ENCODE measurements at regions not wholly inside any gene's neighbourhood (a gene's known extent, or its start where the extent isn't known, plus 50 kb on each side); places are given as distances from the start of the nearest gene placed in this dataset.

DNA sequence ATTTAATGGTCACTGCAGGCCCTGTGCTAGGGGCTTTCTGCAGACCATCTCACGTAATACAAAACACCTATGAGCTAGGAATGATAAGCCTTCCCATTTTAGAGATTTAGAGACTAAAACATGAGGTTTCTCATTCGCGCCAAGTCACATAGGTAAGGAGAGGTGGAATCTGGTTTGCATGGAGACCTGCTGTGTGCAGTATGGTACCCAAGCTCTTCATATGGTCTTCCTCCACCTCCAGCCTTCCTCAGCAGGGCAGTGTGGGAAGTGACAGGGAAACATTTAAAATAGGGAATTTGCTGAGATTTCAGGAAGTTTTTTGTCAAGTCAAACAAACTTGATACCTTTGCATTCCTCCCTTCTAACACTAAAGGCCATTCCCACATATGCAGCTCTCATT lies 337.6 kb downstream of the IL20RB start:
- intact Hi-C loops (cut with micrococcal nuclease; ENCODE audit: unreplicated experiment) = no loop called here
- Histone ChIP-seq H3K27ac (ENCODE audit: low read depth, low read length, poor library complexity, severe bottlenecking) (no peak overlapping the region), H3K4me1 (ENCODE audit: insufficient read depth, low read length, poor library complexity, severe bottlenecking) (no peaks in the 10 kb centered on the region), H3K9me3 (ENCODE audit: low read depth, low read length, poor library complexity, severe bottlenecking) (no peaks in the 10 kb centered on the region), H3K4me3 (ENCODE audit: low read depth, low read length, poor library complexity, severe bottlenecking) (no peak overlapping the region), H3K36me3 (ENCODE audit: insufficient read depth, low read length, poor library complexity, severe bottlenecking) (no peaks in the 10 kb centered on the region), H3K27me3 (replicated peaks; ENCODE audit: insufficient read depth, low read depth, low read length, poor library complexity) (peaks cover 7% of the 10 kb centered on the region)
- CTCF ChIA-PET = no interaction called here
- no peak for DNase-seq (ENCODE audit: low spot score)
- POLR2A ChIA-PET (ENCODE audit: low non-redundant PET) = no interaction called here
- TF ChIP-seq, protein P1, sequence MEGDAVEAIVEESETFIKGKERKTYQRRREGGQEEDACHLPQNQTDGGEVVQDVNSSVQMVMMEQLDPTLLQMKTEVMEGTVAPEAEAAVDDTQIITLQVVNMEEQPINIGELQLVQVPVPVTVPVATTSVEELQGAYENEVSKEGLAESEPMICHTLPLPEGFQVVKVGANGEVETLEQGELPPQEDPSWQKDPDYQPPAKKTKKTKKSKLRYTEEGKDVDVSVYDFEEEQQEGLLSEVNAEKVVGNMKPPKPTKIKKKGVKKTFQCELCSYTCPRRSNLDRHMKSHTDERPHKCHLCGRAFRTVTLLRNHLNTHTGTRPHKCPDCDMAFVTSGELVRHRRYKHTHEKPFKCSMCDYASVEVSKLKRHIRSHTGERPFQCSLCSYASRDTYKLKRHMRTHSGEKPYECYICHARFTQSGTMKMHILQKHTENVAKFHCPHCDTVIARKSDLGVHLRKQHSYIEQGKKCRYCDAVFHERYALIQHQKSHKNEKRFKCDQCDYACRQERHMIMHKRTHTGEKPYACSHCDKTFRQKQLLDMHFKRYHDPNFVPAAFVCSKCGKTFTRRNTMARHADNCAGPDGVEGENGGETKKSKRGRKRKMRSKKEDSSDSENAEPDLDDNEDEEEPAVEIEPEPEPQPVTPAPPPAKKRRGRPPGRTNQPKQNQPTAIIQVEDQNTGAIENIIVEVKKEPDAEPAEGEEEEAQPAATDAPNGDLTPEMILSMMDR (conservative IDR thresholded peaks at IDR 0.05; ENCODE audit: low read depth, low read length) = no peak
- TF ChIP-seq EZH2 (IDR thresholded peaks at IDR 0.05; ENCODE audit: borderline replicate concordance, low read depth, low read length, poor library complexity, severe bottlenecking) = no peak
- no TSS peak for BruUV-seq (replicated peaks)

- Histone ChIP-seq H3K36me3 (ENCODE audit: insufficient read depth, low read length, poor library complexity, severe bottlenecking) (no peaks in the 10 kb centered on the region), H3K27me3 (replicated peaks; ENCODE audit: insufficient read depth, low read depth, low read length, poor library complexity) (peaks cover 7% of the 10 kb centered on the region), H3K27ac (ENCODE audit: low read depth, low read length, poor library complexity, severe bottlenecking) (no peak overlapping the region), H3K9me3 (ENCODE audit: low read depth, low read length, poor library complexity, severe bottlenecking) (no peaks in the 10 kb centered on the region), H3K4me3 (ENCODE audit: low read depth, low read length, poor library complexity, severe bottlenecking) (no peak overlapping the region), H3K4me1 (ENCODE audit: insufficient read depth, low read length, poor library complexity, severe bottlenecking) (no peaks in the 10 kb centered on the region)
- intact Hi-C loops (cut with micrococcal nuclease; ENCODE audit: unreplicated experiment) = no loop called here
- no TSS peak for BruUV-seq (replicated peaks)
- CTCF ChIA-PET = no interaction called here
- DNase-seq (ENCODE audit: low spot score) = no peak
- POLR2A ChIA-PET (ENCODE audit: low non-redundant PET) = no interaction called here
- no peak for TF ChIP-seq EZH2 (IDR thresholded peaks at IDR 0.05; ENCODE audit: borderline replicate concordance, low read depth, low read length, poor library complexity, severe bottlenecking)
- TF ChIP-seq, protein P1 (conservative IDR thresholded peaks at IDR 0.05; ENCODE audit: low read depth, low read length) = no peak
These were observed 338.3 kb downstream of the IL20RB start for GRCh38 chr3:137296116-137296515.

DNA sequence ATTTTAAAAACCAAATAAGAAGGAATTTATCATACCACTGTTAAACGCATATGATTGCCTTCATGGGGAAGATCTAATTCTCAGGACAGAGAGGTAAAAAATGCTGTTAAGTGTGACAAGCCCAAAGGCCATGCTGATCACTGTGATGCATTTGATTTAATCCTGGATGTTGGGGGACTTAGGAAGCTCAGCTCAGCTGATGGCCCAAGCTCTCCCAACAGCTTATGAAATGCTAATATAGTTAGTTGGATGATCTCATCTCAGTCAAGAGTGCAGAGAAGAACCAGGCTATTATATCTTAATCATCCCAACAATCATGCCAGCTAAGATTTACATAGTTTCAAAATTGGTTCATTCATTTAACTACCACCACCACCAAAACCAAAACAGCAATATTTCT lies 340.0 kb downstream of the IL20RB start:
- no peaks in the 10 kb centered on the region for H3K36me3 ChIP-seq (ENCODE audit: insufficient read depth, low read length, poor library complexity, severe bottlenecking)
- TF ChIP-seq, protein P1 (conservative IDR thresholded peaks at IDR 0.05; ENCODE audit: low read depth, low read length) = no peak
- TF ChIP-seq EZH2 (IDR thresholded peaks at IDR 0.05; ENCODE audit: borderline replicate concordance, low read depth, low read length, poor library complexity, severe bottlenecking) = no peak
- intact Hi-C loops (cut with micrococcal nuclease; ENCODE audit: unreplicated experiment) = no loop called here
- H3K27me3 ChIP-seq (replicated peaks; ENCODE audit: insufficient read depth, low read depth, low read length, poor library complexity) = peaks cover 7% of the 10 kb centered on the region
- H3K4me1 ChIP-seq (ENCODE audit: insufficient read depth, low read length, poor library complexity, severe bottlenecking) = no peaks in the 10 kb centered on the region
- no peak for DNase-seq (ENCODE audit: low spot score)
- no TSS peak for BruUV-seq (replicated peaks)
- POLR2A ChIA-PET (ENCODE audit: low non-redundant PET) = no interaction called here
- no peaks in the 10 kb centered on the region for H3K9me3 ChIP-seq (ENCODE audit: low read depth, low read length, poor library complexity, severe bottlenecking)
- no peak overlapping the region for H3K27ac ChIP-seq (ENCODE audit: low read depth, low read length, poor library complexity, severe bottlenecking)
- CTCF ChIA-PET = no interaction called here
- H3K4me3 ChIP-seq (ENCODE audit: low read depth, low read length, poor library complexity, severe bottlenecking) = no peak overlapping the region

Data from A673 (cell line).